A172 (cell line): ENCODE measurements at regions not wholly inside any gene's neighbourhood (a gene's known extent, or its start where the extent isn't known, plus 50 kb on each side); places are given as distances from the start of the nearest gene placed in this dataset.

Experiments
- DNase-seq: peaks from one replicate; pipeline ENCODE4 v3.0.0-alpha.2; 2015; ENCODE audit warnings: low spot score

GRCh38 chr6:156519940-156520339 is 257.2 kb upstream of the ARID1B start:
- no peak for DNase-seq

DNA sequence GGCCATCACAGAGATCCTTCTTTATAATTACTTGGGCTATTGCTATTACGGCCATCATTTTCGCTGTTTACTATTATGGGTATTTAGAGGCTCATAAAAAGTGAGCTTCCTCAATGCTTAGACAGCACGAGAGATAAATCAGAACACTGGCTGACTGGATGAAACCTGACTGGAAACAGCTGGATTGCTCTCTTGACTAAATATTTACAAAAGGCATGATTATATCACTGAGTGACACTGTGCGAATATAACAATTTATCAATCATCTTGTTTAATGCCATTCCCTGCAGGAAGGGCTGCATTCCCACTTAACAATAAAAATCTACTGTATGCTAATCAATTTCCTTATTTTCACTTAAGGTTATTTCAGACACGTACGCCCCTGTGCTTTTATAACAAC is 260.1 kb upstream of the ARID1B start:
- no peak for DNase-seq

DNA sequence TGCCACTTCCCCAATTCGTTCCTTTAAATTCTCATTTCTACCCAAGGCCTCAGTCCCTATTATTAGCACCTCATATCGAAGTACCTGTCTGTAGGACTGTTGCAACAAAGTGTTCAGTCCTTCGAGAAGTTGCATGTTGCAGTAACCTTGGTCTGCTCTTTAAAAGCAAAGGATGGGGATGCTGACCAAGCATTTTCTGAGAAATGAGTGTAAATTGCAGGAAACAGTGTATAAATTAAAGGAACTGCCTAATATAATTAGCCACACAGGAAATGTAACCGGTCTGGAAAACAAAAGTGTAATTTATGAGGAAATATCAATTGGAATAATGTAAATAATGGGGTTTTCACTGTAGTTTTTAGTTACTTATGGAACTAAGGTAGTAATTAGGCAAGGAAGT is 261.9 kb upstream of the ARID1B start:
- DNase-seq, result no peak

DNA sequence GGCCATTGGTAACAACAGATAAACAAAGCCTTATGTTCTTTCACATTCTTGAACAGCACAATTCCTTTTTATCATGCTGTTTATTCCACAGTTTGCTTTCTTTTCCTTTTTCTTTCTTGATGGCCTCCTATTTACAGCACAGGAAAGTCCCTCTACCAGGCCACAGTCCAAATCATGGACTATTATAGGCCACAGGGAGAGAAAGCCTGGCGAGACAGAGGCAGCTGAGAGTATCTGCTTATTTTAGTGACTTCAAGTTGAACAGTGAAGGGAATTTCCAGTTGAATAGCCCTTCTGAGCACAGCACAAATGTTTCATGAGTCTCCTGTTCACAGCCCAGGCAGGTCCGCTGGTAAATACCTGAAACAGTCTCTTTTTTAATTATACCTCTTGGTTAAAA is 263.7 kb upstream of the ARID1B start:
- DNase-seq, result no peak

- no peak for DNase-seq
Observed at GRCh38 chr6:156511570-156511969, 265.6 kb upstream of the ARID1B start.

GRCh38 chr6:156511051-156511450 is 266.1 kb upstream of the ARID1B start:
- DNase-seq, result no peak

DNA sequence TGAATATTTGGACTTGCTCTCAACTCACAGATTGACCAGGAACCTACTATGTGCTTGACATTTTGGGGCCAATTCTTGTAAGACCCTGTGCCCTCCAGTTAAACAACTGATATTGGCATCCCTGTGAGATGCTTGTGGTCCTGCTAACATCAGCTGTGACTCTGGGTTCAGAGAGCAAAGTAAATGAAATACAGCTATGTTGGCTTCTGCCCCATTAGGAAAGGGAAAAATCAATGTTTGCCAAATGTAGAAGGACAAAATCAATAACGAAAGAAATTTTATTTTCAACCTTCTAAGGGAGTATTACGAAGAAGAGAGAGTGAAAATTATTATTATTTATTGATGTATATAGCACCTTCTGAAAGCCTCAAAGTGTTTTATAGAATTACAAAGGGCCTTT is 266.9 kb upstream of the ARID1B start:
- DNase-seq, result no peak

- DNase-seq, result no peak
Observed at GRCh38 chr6:156509496-156509895, 267.7 kb upstream of the ARID1B start.

GRCh38 chr6:156508923-156509322 is 268.3 kb upstream of the ARID1B start:
- DNase-seq, result peak; percentile 35

DNA sequence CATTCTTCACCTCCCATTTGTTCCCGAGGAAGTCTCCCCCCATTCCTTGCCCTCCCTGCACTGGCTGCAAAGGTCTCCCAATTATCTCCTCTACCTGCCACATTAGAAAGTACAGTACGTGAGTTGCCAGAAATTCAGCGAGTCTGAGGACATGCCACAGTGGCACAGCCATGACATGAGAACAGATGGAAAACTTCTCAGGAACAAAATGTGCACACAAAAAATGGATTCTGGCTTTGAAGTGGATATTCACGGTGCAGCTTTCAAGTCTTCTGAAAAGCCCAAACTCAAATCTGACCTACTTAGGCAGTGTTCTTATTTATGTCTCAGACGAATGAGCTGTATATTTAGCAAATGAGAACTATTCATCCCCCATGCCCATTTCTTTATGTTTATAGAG is 269.1 kb upstream of the ARID1B start:
- no peak for DNase-seq

DNA sequence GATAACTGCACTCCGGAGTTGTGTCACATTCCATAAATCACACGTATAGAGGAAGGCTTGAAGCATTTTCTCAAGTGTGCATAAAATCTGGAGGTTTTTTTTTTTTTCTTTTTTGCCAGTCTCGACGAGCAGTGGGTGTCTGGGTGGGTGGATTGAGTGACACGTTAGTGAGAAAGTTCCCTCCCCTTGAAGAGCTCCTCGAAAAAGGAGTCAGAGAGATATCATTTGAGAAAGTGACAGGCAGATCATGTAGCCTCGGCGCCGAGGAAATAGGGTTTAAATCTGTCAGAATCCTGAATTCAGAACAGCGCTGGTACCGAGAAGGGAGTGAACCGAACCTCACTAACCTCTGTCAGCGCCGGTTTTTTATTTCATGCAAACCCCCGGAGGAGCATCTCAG is 269.5 kb upstream of the ARID1B start:
- no peak for DNase-seq

DNA sequence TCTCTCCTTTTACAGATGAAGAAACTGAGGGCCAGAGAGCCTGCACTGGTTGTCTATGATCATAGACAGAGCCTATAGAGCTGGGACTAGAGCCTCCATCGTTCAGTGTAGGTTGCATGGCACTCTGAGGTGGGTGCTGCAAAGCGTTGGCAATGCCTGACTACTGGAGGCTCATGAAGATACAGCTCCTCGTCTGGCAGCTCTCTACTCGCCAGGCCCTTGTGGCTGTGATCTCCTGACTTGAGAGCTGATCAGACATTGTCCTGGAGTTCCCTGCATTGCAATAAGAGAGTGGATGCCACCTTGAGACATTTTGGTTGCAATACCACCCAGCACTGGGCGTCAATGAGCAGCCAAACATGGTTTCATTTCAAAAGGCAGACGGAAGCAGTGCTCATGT is 270.1 kb upstream of the ARID1B start:
- DNase-seq, result no peak

GRCh38 chr6:156502969-156503504 is 274.1 kb upstream of the ARID1B start:
- no peak for DNase-seq

DNA sequence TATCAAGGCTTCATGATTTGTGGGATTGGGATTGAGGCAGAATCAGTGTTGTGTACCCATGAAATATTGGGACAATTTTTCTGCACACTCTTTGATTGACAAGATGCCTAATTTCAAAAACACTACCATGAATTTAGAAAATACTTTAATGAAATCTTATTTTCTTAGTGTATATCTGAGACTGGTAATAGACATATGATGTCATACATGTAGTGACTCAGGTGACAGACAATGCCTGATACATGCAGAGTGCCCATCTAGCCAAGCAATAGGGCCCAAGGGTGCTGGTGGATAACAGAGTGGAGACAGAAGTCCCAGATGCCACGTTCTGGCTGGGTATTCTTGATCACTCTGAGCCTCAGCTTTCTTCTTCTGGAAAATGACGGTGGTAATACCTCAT is 279.6 kb upstream of the ARID1B start:
- no peak for DNase-seq

DNA sequence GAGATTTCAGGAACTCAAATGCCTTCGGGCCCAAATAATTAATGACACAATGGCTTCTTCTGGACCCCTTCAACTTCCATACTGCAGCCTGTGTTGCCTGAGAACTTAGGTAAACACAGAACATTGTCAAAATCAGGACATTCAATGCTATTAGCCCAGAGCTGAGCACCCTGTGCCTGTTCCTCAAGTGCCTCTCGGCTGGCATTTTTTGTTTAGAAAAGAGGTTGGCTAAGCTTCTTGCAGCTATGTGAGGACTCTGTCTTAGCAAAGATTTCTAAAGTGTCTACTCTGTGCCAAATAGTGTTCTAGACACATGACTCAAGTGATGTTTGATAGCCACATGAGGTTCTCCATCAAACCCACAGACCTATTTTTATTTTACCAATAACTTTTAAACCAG is 289.3 kb upstream of the ARID1B start:
- DNase-seq, result no peak

GRCh38 chr6:156485150-156485549 is 292.0 kb upstream of the ARID1B start:
- no peak for DNase-seq

DNA sequence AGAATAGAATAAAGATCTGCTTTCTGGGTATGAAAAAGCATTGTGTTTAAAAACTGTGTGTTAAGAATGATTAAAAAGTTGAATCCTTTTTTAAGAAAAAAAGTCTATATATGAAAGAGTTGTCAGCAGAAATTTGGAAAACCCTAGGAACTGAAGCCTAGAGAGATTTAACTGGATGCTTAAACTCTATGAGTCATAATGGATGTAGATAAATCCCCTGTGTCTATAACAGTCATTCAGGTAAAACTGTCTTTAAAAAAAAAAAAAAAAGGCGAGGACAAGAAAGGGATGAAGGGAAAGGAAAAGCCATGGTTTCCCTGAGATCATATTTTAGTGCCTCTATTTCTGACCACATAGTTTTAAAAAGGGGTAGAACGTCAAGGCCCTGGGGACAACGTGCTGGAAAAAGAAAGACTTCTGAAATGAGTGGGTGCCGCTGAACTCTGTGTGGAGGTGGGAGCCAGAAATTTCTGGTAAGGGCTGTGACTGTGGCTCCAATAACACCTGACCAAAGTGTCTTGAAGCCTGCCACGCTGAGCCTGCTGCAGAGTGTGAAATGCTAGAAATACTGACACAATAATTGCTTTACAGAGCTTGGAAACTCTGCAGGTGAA is 302.6 kb upstream of the ARID1B start:
- no peak for DNase-seq

GRCh38 chr6:156471000-156471399 is 306.2 kb upstream of the ARID1B start:
- DNase-seq, result no peak

DNA sequence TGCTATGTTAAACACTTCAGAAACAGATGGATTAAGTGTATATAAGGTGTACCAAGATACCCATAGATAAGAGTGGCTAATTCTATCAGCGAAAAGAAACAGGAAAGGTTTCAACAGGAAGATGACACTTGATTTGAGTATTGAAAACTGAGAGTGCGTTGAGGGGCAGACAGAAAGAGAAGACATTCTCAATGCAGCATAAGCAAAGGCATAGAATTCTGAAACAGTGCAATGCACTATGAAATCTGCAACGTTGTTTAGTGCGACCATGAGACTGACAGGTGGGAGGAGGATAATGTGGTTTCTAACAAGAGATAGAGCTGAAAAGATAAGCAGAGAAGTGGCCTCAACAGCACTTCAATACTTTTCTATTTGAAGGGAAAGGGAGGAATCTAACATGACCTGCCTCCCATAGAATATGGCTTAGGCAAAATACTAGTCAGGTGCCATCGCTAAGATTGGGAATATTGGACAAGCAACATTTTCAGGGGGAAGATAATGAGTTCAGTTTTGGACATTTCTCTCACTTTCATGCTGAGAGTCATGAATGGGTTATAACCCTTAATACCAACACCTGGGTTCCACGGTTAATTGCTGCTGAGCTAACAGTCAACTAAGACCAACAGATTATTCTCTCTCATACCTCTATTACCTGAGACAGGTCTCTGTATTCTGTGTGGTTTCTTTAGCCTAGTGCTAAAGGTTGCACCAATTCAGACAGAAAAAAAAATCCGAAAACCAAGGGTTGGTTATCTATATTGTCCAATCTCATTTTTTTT is 312.9 kb upstream of the ARID1B start:
- no peak for DNase-seq

GRCh38 chr6:156461647-156462046 is 315.5 kb upstream of the ARID1B start:
- no peak for DNase-seq

DNA sequence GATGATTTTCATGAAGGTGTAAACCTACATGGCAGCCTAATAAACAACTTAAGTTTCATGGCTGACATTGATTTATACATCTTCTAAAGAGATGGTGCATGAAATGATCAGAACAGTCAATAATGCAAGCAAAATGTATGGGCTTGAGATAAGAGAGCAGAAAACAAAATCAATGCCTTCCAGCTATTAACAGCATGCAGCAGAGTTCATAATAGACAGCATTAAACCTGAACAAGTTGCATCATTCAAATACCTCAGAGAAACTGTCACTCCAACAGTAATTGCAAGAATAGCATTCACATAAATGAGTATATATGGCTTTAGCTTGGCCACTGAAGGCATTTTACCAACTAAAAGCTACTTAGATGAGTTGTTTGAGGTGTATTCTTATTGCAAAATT is 319.6 kb upstream of the ARID1B start:
- no peak for DNase-seq

GRCh38 chr6:156455847-156456246 is 321.3 kb upstream of the ARID1B start:
- no peak for DNase-seq

- no peak for DNase-seq
Observed at GRCh38 chr6:156454867-156455266, 322.3 kb upstream of the ARID1B start.

DNA sequence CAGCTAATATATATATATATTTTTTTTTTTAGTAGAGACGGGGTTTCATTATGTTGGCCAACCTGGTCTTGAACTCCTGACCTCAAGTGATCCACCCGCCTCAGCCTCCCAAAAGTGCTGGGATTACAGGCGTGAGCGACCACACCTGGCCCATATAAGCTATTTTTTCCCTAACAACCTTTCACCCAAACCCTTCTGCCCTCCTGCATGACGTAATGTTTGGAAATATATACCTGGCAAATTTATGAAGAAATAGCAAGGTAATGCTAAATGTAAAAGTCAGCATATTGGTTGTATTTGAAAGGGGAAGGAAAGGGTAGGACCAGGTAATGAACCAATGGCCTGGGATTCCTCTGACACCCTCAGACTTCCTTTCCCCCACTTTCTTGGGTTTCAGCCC is 325.5 kb upstream of the ARID1B start:
- no peak for DNase-seq
